Erythroblast (primary cell): ENCODE measurements at regions not wholly inside any gene's neighbourhood (a gene's known extent, or its start where the extent isn't known, plus 50 kb on each side); places are given as distances from the start of the nearest gene placed in this dataset.

Experiments used
- GATA1 ChIP-seq: IDR thresholded peaks from 2 replicates; pipeline ENCODE4 v1.6.1; 2011; ENCODE audit warnings: low read depth, mild to moderate bottlenecking, control low read depth, low read length, moderate library complexity
- POLR2A ChIP-seq: IDR thresholded peaks from 2 replicates; pipeline ENCODE4 v1.6.1; 2011; ENCODE audit warnings: mild to moderate bottlenecking, low read length

- TF ChIP-seq POLR2A (no peak), GATA1 (no peak)
Measured at GRCh38 chr12:86796550-86796949, 540.4 kb upstream of the MGAT4C start.
